ENCODE measurements at regions not wholly inside any gene's neighbourhood (a gene's known extent, or its start where the extent isn't known, plus 50 kb on each side); places are given as distances from the start of the nearest gene placed in this dataset.

DNA sequence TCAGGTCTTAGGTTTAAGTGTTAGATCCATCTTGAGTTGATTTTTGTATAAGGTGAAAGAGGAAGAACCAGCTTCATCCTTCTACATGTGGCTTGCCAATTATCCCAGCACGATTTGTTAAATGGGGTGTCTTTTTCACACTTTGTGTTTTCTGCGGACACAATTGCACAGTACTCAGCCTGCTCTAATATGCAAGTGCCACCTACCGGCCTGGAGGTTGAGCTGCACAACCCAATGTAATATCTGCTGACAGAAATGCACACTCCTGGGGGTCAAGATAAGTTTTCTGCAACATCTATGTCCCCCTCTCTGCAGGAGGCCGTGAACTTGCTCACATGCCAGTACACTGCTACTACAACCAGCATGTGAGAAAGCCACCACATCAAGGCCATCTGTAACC, 791.9 kb upstream of the ROBO1 start:
- DNase-seq (ENCODE audit: insufficient read length) (no peak), FAIRE-seq (no peak)
- TF ChIP-seq TAF1 (IDR thresholded peaks at IDR 0.05; ENCODE audit: borderline replicate concordance, low read depth, low read length) (no peak), POLR2AphosphoS5 (IDR thresholded peaks at IDR 0.05; ENCODE audit: low read depth, low read length) (no peak), POLR2A (IDR thresholded peaks at IDR 0.05; ENCODE audit: low read depth, low read length) (no peak)

DNA sequence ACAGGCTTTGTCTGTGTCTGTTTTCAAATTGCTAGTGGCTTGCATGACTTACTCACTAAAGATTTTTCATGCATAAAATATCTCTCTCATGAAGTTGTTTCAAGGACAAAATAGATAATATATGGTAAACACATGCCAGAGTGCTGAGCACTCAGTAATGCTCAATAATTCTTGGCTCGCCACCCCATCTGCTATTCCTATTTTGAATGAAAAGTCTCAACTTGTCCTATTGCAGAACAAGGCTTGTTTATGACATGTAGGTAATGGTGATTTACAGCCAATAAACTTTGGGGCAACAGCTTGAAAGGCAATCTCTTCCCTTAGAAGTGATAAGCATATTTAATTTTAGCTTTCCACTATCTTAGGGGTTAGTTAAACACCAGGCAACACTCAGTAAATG, 789.0 kb upstream of the ROBO1 start:
- TF ChIP-seq TAF1 (IDR thresholded peaks at IDR 0.05; ENCODE audit: borderline replicate concordance, low read depth, low read length): no peak
- no peak for TF ChIP-seq POLR2A (IDR thresholded peaks at IDR 0.05; ENCODE audit: low read depth, low read length)
- no peak for TF ChIP-seq POLR2AphosphoS5 (IDR thresholded peaks at IDR 0.05; ENCODE audit: low read depth, low read length)
- DNase-seq (ENCODE audit: insufficient read length) (no peak), FAIRE-seq (no peak)

DNA sequence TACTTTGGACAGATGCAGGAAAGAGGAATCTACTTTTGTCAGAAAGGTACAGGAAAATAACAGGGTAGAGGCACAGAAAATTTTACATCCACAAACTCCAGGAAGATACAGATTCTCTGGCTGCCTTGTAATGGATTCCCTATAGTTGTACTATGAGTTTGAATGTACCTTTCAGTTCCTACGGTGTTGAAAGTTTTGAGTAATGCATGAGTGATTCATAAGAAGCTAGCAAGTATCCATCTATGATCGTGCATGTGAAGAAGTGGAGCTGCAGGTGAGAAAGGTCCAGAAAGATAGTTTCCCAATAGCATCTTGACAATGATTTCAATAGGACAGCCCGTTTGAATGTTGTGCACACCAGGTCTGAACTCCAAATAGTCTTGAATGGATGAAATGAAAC, 786.5 kb upstream of the ROBO1 start:
- TF ChIP-seq POLR2AphosphoS5 (IDR thresholded peaks at IDR 0.05; ENCODE audit: low read depth, low read length) (no peak), TAF1 (IDR thresholded peaks at IDR 0.05; ENCODE audit: borderline replicate concordance, low read depth, low read length) (no peak), POLR2A (IDR thresholded peaks at IDR 0.05; ENCODE audit: low read depth, low read length) (no peak)
- FAIRE-seq: no peak
- DNase-seq (ENCODE audit: insufficient read length): no peak

DNA sequence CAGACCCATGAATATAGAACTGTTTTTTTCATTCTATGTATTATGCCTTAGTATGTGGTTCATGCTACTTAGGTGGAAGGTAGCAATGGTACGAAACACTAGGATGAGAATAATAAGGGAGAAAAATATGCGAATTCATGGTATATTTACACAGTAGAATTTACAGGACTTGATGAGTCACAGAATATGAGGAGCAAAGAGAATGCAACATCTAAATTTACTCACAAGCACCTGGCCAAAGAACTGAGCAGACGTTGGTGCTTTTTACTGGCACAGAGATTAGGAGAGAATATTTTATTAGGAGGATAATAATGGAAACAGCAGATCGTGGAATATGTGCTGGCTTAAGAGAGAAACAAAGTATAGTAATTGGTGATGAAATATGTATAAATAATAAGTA, 785.4 kb upstream of the ROBO1 start:
- TF ChIP-seq TAF1 (IDR thresholded peaks at IDR 0.05; ENCODE audit: borderline replicate concordance, low read depth, low read length) (no peak), POLR2A (IDR thresholded peaks at IDR 0.05; ENCODE audit: low read depth, low read length) (no peak), POLR2AphosphoS5 (IDR thresholded peaks at IDR 0.05; ENCODE audit: low read depth, low read length) (no peak)
- FAIRE-seq (no peak), DNase-seq (ENCODE audit: insufficient read length) (no peak)

DNA sequence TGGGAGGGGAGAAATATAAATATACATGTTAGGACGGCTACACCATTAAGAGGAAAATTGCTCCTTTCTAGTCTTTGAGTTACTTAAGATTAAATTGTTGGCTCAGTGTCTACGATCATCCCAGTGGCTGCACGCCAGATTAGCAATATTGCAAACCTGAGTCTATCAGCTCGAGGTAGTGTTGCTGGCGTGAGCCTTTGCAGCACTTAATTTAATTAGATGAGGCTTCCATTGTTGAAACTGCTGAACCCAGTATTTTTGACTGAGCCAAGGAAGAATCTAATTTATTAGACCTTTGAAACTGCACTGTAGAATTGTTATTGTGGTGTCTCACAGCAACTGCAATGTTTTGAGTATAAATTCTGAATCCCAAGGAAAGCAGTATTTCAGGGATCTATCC, 782.4 kb upstream of the ROBO1 start:
- DNase-seq (ENCODE audit: insufficient read length) (no peak), FAIRE-seq (no peak)
- TF ChIP-seq POLR2A (IDR thresholded peaks at IDR 0.05; ENCODE audit: low read depth, low read length): no peak
- no peak for TF ChIP-seq TAF1 (IDR thresholded peaks at IDR 0.05; ENCODE audit: borderline replicate concordance, low read depth, low read length)
- TF ChIP-seq POLR2AphosphoS5 (IDR thresholded peaks at IDR 0.05; ENCODE audit: low read depth, low read length): no peak

DNA sequence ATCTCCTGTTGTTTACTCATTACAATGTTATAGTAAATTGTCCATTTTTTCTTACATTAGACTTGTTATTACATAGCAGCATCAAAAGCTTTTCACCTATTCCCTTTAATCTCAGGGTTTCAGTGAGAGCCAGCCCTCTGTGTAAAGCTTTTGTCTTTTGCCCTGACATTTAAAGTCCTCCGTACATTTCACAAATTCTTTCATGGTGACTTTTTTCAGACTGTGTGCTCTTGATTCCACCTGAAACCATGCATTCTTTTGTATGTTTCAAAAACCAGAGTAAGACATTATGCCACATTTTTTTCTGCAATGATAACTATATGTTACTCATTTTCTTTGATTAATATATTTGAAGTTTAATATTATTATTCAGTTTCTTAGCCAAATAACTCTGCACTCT, 781.4 kb upstream of the ROBO1 start:
- FAIRE-seq (no peak), DNase-seq (ENCODE audit: insufficient read length) (no peak)
- TF ChIP-seq POLR2A (IDR thresholded peaks at IDR 0.05; ENCODE audit: low read depth, low read length) (no peak), TAF1 (IDR thresholded peaks at IDR 0.05; ENCODE audit: borderline replicate concordance, low read depth, low read length) (no peak), POLR2AphosphoS5 (IDR thresholded peaks at IDR 0.05; ENCODE audit: low read depth, low read length) (no peak)

DNA sequence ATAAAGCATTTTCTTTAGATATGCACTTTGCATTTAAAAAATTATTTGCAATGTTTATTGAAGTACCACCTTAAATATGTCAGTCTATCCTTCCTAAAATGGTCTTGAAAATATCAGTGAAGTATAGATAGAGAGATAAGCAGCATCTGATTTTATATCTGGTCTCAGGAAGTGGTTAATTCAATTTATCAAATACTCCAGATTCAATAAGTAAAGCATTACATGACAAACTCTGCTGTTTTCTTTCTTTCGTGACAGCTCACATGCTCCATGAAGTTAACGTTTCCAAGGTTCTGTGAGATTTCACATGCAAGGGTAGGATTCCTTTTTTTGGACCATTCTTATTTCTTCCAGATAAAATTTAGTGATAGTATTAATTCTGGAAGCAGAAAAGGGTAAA, 775.4 kb upstream of the ROBO1 start:
- TF ChIP-seq TAF1 (IDR thresholded peaks at IDR 0.05; ENCODE audit: borderline replicate concordance, low read depth, low read length) (no peak), POLR2AphosphoS5 (IDR thresholded peaks at IDR 0.05; ENCODE audit: low read depth, low read length) (no peak), POLR2A (IDR thresholded peaks at IDR 0.05; ENCODE audit: low read depth, low read length) (no peak)
- no peak for FAIRE-seq
- no peak for DNase-seq (ENCODE audit: insufficient read length)

DNA sequence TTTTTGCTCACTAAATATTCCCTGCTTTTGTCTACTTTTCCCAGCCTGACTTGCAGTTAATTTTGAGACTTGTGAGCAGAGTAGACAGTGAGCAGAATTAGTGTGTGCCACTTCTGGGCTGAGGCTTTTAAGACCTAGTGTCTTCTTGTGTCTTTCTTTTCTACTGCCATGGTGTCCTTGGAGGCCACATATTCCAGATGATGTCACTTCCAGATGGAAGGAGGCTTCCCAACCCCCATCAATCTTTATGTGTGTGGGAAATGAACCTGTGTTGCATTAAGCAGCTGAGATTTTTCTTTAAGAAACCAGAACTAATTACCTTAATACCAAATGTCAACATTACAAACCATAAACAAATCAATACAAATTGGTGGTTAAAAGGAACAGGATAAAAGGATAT, 774.7 kb upstream of the ROBO1 start:
- DNase-seq (ENCODE audit: insufficient read length): no peak
- no peak for FAIRE-seq
- no peak for TF ChIP-seq POLR2A (IDR thresholded peaks at IDR 0.05; ENCODE audit: low read depth, low read length)

DNA sequence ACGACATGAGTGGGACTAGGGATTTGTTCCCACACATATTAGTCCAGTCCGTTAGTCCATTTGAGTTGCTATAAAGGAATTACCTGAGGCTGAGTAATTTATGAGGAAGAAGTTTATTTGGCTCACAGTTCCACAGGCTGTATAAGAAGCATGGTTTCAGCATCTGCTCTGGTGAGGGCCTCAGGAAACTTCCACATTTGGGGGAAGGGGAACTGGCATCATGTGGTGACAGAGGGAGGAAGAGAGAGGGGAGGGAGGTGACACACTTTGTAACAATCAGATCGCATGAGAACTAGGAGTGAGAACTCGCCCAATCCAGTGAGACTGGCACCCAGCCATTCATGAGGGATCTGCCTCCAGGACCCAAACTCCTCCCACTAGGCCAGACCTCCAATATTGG, 769.9 kb upstream of the ROBO1 start:
- TF ChIP-seq TAF1 (IDR thresholded peaks at IDR 0.05; ENCODE audit: borderline replicate concordance, low read depth, low read length) (no peak), POLR2A (IDR thresholded peaks at IDR 0.05; ENCODE audit: low read depth, low read length) (no peak), POLR2AphosphoS5 (IDR thresholded peaks at IDR 0.05; ENCODE audit: low read depth, low read length) (no peak)

DNA sequence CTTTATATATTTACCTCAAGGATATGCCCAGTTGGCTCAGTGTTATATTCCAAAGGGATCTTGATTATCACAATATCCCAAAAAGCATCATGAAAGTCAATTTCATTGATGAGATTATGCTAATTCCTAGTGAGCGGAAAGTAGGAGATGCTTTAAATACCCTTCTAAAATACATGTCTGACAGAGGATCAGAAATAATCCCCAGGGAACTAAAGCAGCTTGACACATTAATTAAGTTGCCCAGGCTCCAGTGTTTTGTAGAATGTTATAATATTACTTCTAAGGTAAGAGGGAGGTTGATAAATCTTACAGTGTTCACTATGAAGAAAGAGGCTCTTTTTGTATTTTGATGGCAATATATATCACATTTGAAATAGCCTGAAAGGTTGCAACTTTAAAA, 767.5 kb upstream of the ROBO1 start:
- FAIRE-seq: no peak
- TF ChIP-seq POLR2A (IDR thresholded peaks at IDR 0.05; ENCODE audit: low read depth, low read length): no peak
- no peak for TF ChIP-seq TAF1 (IDR thresholded peaks at IDR 0.05; ENCODE audit: borderline replicate concordance, low read depth, low read length)
- TF ChIP-seq POLR2AphosphoS5 (IDR thresholded peaks at IDR 0.05; ENCODE audit: low read depth, low read length): no peak
- no peak for DNase-seq (ENCODE audit: insufficient read length)

More for the DNA sequence above, 769.9 kb upstream of the ROBO1 start:
- DNase-seq (ENCODE audit: insufficient read length): no peak
- no peak for FAIRE-seq

DNA sequence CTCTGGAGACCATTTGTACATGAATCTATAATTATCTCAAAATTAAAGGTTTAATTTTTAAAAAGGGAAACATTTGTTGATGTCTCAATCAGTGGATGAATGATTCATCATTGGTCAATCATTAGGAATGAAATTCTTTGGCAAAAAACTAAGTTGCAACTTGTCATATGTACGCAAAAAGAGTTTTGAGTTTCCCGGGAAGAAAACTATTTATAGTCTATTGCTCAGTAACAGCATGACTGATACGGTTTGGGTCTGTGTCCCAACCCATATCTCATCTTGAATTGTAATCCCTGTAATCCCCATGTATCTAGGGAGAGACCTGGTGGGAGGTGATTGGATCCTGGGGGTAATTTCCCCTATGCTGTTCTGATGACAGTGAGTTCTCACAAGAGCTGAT, 765.8 kb upstream of the ROBO1 start:
- TF ChIP-seq TAF1 (IDR thresholded peaks at IDR 0.05; ENCODE audit: borderline replicate concordance, low read depth, low read length) (no peak), POLR2A (IDR thresholded peaks at IDR 0.05; ENCODE audit: low read depth, low read length) (no peak), POLR2AphosphoS5 (IDR thresholded peaks at IDR 0.05; ENCODE audit: low read depth, low read length) (no peak)
- DNase-seq (ENCODE audit: insufficient read length): no peak
- no peak for FAIRE-seq

DNA sequence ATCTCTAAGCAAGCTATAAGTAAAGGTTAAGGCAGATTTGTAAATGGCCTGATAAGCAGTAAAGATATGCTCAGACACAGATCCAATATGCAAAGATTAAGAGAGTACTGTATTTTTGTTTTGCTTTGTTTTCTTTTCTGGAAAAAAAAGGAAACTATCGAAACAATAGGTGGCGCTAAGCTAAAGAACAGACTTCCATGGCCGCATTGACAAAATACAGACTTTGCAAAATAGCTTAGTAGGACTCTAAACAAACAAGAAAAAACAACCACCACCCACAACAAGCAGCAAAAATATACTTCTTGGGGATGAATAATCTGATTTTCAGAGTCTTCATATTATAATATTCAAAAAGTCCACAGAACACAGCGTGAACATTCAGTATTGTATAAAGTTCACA, 758.4 kb upstream of the ROBO1 start:
- TF ChIP-seq POLR2AphosphoS5 (IDR thresholded peaks at IDR 0.05; ENCODE audit: low read depth, low read length) (no peak), TAF1 (IDR thresholded peaks at IDR 0.05; ENCODE audit: borderline replicate concordance, low read depth, low read length) (no peak), POLR2A (IDR thresholded peaks at IDR 0.05; ENCODE audit: low read depth, low read length) (no peak)
- no peak for DNase-seq (ENCODE audit: insufficient read length)
- no peak for FAIRE-seq

DNA sequence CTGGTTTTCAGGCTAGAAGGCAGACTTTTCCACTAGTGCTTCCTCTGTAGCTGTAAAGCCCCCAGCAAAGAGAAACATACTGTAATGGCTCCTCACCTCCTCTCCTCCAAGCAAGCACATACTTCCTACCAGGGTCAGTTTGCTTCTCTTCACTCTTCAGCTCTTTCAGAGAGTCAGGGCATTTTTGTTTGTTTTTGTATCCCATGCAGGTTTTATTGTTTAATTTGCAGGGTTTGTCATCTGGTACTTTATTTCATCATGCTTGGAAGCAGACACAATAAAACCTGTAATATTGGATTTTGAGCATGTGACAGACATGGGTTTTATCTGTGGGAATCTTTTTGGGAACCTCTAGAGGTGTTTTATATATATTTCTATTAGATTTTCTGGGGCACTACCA, 753.3 kb upstream of the ROBO1 start:
- TF ChIP-seq TAF1 (IDR thresholded peaks at IDR 0.05; ENCODE audit: borderline replicate concordance, low read depth, low read length) (no peak), POLR2A (IDR thresholded peaks at IDR 0.05; ENCODE audit: low read depth, low read length) (no peak), POLR2AphosphoS5 (IDR thresholded peaks at IDR 0.05; ENCODE audit: low read depth, low read length) (no peak)
- no peak for FAIRE-seq

More for the DNA sequence above, 753.3 kb upstream of the ROBO1 start:
- DNase-seq (ENCODE audit: insufficient read length): no peak
